Globus pallidus (tissue), 1 donor: ENCODE measurements at regions not wholly inside any gene's neighbourhood (a gene's known extent, or its start where the extent isn't known, plus 50 kb on each side); places are given as distances from the start of the nearest gene placed in this dataset.

Experiments
- DNase-seq: peaks from one replicate; pipeline ENCODE4 v3.0.0-alpha.2; 2015; ENCODE audit warnings: low spot score

- no peak for DNase-seq
Measured at GRCh38 chr20:7637184-7637583, 303.1 kb downstream of the HAO1 start.

- DNase-seq = no peak
Measured at GRCh38 chr20:7650086-7650879, 290.0 kb downstream of the HAO1 start.

- no peak for DNase-seq
Measured at GRCh38 chr20:7654231-7654630, 286.0 kb downstream of the HAO1 start.

GRCh38 chr20:7656687-7657467, 283.4 kb downstream of the HAO1 start:
- no peak for DNase-seq

- no peak for DNase-seq
Measured at GRCh38 chr20:7657569-7657968, 282.7 kb downstream of the HAO1 start.

GRCh38 chr20:7660165-7660564, 280.1 kb downstream of the HAO1 start:
- DNase-seq = no peak

GRCh38 chr20:7665376-7665775, 274.9 kb downstream of the HAO1 start:
- DNase-seq = no peak

GRCh38 chr20:7667194-7667593, 273.1 kb downstream of the HAO1 start:
- DNase-seq = no peak

- no peak for DNase-seq
Measured at GRCh38 chr20:7672571-7672970, 267.7 kb downstream of the HAO1 start.

- DNase-seq = no peak
Measured at GRCh38 chr20:7673841-7674240, 266.4 kb downstream of the HAO1 start.

GRCh38 chr20:7682916-7683315, 257.3 kb downstream of the HAO1 start:
- DNase-seq = no peak

- no peak for DNase-seq
Measured at GRCh38 chr20:7687065-7687464, 253.2 kb downstream of the HAO1 start.

- no peak for DNase-seq
Measured at GRCh38 chr20:7689151-7689550, 251.1 kb downstream of the HAO1 start.

GRCh38 chr20:7691647-7692269, 248.5 kb downstream of the HAO1 start:
- no peak for DNase-seq

GRCh38 chr20:7692478-7692877, 247.8 kb downstream of the HAO1 start:
- DNase-seq = no peak

- no peak for DNase-seq
Measured at GRCh38 chr20:7693761-7694160, 246.5 kb downstream of the HAO1 start.

- DNase-seq = no peak
Measured at GRCh38 chr20:7695051-7695495, 245.2 kb downstream of the HAO1 start.

GRCh38 chr20:7695635-7696034, 244.6 kb downstream of the HAO1 start:
- no peak for DNase-seq

- no peak for DNase-seq
Measured at GRCh38 chr20:7696311-7696710, 243.9 kb downstream of the HAO1 start.

- DNase-seq = no peak
Measured at GRCh38 chr20:7702141-7702540, 238.1 kb downstream of the HAO1 start.

- peak; percentile 37 for DNase-seq
Measured at GRCh38 chr20:7703551-7703961, 236.7 kb downstream of the HAO1 start.

GRCh38 chr20:7703996-7704395, 236.3 kb downstream of the HAO1 start:
- DNase-seq = peak; percentile 66

- DNase-seq = no peak
Measured at GRCh38 chr20:7708112-7708511, 232.1 kb downstream of the HAO1 start.
